PC-9 (cell line): ENCODE measurements at regions not wholly inside any gene's neighbourhood (a gene's known extent, or its start where the extent isn't known, plus 50 kb on each side); places are given as distances from the start of the nearest gene placed in this dataset.

Experiments used
- CTCF ChIP-seq: fragments of 200-600 bp; sonication (generic); conservative IDR thresholded peaks from 2 replicates; pipeline ENCODE4 v1.6.1; 2017; ENCODE audit warnings: mixed run types, antibody characterized with exemption, mild to moderate bottlenecking, moderate library complexity
- EZH2 ChIP-seq: fragments of 200-600 bp; sonication (generic); IDR thresholded peaks from 2 replicates; pipeline ENCODE4 v1.8.0; 2017; ENCODE audit warnings: antibody characterized with exemption, low read depth

GRCh38 chr7:47045207-47046051 is 536.5 kb downstream of the TNS3 start:
- TF ChIP-seq CTCF (no peak), EZH2 (no peak)
